NCI-H524 (cell line): ENCODE measurements at regions not wholly inside any gene's neighbourhood (a gene's known extent, or its start where the extent isn't known, plus 50 kb on each side); places are given as distances from the start of the nearest gene placed in this dataset.
A peak's percentile ranks its signal among the peaks of the same experiment; 100 is the strongest.
"Not testable (repeated sequence)": the region's sequence is repeated elsewhere in the genome, so short reads cannot be mapped to it uniquely, and the experiment has no call there.

ENCODE experiments used
- DNase-seq, 2 experiments: peaks; one replicate each; lab custom pipeline; 2025; lab: John Stamatoyannopoulos, UW

GRCh38 chr3:164380156-164380555 is 698.1 kb downstream of the SI start:
- DNase-seq = no peak

DNA sequence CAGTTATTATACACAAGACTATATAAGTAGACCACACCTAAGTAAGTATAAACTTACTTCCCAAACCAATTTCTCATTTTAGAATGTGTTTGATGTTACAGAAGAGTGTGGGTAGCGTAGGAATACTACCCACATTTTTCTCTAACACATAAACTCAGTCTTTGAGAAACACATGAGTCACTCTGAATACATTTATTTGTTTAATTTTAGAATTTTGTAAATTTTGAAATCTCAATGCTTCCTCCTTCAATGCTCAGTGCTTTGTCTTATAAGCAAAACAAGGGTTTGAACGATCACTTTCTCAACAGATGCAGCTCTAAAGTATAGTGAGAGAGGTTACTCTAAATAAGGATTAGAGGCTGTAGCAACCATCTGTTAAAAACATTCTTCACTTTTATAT is 700.8 kb downstream of the SI start:
- peak; percentile 69 to 83 for DNase-seq

GRCh38 chr3:164375995-164376394 is 702.3 kb downstream of the SI start:
- peak; percentile 78 to 87 for DNase-seq

DNA sequence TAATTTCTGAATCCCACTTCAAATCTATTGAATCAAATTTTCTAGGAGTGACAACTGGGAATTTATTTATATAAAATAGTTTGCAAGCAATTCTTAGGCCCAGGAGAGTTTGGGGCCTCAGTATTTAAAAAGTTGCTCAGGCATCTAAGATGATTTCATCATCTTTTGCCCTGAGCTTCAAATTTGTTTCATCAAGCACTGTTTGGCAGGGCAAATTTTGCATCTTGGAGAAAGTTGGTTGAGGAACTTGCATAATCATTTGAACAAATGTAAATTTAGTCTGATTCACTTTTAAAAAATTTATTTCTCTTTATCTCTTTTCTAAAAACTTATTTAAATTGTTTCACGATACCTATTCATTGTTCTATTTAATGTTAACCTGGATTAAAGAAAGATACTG is 702.8 kb downstream of the SI start:
- DNase-seq = no peak

DNA sequence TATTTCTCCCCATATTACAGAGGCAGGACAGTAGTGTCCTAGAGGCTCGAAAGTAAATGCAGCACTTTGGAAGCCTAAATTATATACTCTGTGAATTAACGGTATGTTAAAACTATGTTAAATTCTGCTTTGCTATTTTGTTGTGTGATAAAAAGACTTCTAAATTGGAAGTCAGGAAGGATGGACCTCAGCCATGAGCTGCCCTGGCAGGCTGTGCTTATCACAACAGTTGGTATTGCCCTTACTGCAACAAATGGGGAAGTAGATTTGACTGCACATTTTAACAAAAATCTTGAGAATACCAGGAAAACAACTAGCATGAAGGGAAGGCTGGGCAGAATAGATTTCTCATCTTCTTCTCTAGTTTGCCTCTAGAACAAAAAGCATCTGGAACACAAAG is 706.6 kb downstream of the SI start:
- DNase-seq = no peak

DNA sequence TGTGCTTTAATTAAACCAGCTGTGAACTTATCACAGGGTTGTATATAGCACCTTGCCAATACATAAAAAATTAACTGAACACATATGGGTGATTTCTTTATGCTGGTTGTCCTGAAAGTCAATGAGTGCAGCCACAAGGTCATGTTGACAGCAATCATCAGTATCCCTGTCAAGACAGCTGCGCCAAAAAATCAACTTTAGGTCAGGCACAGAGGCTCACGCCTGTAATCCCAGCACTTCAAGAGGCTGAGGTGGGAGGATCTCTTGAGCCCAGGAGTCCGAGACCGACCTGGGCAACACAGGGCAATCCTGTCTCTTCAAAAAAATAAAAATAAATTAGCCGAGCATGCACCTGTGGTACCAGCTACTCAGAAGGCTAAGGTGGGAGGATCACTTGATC is 707.3 kb downstream of the SI start:
- peak in 1 of 2 experiments; percentile 36 for DNase-seq

DNA sequence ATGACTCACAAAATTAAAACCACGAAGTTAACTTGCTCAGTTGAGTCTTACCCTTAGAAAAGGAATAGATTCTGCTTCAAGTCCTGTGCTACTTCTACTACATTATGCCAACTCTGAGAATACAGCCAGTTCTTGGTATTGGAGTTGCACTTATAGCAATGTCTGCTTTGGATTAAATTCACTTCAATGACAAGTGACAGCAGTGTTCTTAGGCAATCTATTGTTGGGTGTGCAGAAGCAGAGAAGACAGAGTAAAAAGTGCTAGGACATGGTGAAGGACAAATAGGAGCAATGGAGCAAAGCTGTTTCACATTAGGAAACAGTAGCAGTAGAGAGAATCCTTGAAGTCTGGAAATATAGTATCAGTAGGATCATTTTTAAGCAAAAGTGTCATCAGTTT is 713.1 kb downstream of the SI start:
- DNase-seq = no peak

DNA sequence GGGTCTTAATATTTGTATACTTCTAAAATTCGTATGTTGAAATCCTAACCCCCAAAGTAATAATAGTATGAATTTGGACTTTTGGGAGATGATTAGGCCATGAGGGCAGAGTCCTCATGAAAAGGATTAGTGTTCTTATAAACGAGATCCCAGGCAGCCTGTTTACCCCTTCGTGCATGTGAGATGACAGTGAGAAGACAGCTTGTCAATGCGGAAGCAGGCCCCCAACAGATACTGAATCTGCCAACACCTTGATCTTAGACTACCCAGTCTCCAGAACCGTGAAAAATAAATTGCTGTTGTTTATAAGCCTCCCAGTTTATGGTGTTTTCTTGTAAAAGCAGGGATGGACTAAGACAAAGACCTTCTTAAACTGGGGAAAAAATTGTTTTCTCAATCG is 714.2 kb downstream of the SI start:
- DNase-seq = peak in 1 of 2 experiments; percentile 13

GRCh38 chr3:164360738-164361406 is 717.4 kb downstream of the SI start:
- no peak for DNase-seq

DNA sequence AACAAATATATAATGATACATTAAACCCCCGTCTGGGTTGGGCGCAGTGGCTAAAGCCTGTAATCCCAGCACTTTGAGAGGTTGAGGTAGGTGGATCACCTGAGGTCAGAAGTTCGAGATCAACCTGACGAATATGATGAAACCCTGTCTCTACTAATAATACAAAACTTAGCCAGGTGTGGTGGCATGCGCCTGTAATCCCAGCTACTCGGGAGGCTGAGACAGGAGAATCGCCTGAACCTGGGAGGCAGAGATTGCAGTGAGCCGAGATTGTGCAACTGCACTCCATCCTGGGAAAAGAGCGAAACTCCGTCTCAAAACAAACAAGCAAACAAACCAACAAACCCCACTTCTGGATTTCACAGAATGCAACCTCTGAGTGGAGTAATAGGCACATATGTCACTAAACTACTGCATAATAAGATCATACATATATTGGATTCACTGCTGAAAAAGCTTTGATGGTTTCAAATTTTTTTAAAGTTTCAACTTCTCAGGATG is 718.2 kb downstream of the SI start:
- DNase-seq = no peak

GRCh38 chr3:164352991-164353390 is 725.3 kb downstream of the SI start:
- DNase-seq = no peak

GRCh38 chr3:164351131-164351530 is 727.2 kb downstream of the SI start:
- DNase-seq = no peak

DNA sequence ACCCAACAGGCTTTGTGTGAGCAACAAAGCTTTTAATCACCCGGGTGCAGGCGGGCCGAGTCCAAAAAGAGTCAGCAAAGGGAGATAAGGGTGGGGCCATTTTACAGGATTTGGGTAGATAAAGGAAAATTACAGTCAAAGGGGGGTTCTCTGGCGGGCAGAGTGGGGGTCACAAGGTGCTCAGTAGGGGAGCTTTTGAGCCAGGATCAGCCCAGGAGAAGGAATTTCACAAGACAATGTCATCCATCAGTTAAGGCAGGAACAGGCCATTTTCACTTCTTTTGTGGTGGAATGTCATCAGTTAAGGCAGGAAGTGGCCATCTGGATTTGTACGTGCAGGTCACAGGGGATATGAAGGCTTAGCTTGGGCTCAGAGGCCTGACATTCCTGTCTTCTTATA is 736.1 kb downstream of the SI start:
- DNase-seq = not testable (repeated sequence)

DNA sequence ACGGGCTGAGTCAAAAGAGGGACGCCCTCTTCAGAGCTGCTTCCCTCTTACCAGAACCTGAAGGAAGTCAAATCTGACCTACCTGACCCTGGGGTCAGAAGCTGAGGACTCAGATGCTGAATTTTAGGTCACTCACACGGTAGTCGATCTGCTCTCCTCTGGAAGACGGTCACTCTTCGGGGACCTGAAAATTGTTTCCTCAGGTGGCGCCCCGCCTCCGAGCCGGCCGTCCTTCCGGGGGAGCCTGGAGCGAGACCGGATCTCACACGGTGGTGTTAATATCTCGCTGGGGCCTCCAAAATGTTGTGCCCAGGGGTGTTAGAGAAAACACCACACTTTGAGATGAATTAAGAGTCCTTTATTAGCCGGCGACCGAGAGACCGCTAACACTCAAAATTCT is 737.2 kb downstream of the SI start:
- no peak for DNase-seq

- DNase-seq = no peak
Observed at GRCh38 chr3:164340273-164340672, 738.0 kb downstream of the SI start.

GRCh38 chr3:164332831-164333802 is 745.2 kb downstream of the SI start:
- peak; percentile 25 to 67 for DNase-seq

DNA sequence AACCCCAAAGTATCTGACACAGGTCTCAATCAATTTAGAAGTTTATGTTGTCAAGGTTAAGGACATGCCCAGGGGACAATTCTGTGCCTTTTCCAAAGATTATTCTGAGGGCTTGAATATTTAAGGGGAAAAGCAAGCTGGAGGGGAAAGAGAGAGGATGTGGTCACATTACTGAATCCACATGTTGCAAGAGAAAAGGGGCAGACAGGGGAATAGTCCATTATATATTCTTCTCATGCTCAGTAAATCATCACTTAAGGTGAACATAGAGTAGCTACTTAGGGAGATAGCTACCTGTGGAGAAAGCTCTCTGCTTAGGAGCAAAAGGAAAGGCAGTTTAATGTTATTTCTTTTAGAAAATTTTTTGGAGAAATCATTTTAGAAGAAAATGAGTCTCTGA is 751.6 kb downstream of the SI start:
- no peak for DNase-seq

DNA sequence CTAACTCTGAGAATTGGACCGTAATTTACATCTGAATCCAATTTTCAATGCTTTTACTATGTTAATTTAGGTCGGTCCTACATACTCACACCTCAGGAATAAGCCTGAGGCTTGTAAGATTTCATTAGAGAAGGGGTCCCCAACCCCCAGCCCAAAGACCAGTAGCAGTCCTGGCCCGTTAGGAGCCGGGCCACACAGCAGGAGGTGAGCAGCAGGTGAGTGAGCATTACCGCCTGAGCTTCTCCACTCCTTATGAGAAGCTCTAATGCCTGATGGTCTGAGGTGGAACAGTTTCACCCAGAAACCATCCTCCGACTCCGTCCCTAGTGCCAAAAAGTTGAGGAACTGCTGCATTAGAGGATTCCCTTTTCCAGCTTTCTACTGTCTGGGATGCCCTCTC is 757.3 kb downstream of the SI start:
- DNase-seq = no peak

- DNase-seq = no peak
Observed at GRCh38 chr3:164306042-164306441, 772.3 kb downstream of the SI start.

GRCh38 chr3:164303894-164304293 is 774.4 kb downstream of the SI start:
- DNase-seq = no peak

DNA sequence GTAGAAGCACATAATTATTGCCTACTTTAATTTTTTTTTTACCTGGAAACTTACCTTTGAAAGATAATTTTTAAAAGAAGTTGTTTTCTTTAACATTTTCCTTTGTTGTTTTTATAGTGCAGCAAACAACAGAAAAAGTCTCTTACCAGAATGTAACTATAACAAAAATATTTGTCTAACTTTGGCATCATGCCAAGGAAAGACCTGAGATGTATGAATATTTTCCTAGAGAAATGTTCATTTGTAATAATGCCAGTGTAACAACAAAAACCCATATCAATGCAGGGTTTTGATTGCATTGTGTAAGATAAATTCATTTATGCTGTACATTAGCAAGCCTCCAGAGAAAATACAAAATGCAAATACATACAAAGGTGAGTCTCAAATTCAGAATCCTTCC is 775.7 kb downstream of the SI start:
- DNase-seq = no peak

DNA sequence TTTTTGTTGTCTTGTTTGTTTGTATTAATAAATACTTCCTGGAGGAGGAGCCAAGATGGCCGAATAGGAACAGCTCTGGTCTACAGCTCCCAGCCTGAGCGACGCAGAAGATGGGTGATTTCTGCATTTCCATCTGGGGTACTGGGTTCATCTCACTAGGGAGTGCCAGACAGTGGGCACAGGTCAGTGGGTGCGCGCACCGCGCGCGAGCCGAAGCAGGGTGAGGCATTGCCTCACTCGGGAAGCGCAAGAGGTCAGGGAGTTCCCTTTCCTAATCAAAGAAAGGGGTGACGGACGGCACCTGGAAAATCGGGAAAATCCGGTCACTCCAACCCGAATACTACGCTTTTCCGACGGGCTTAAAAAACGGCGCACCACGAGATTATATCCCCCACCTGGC is 786.8 kb downstream of the SI start:
- not testable (repeated sequence) for DNase-seq

DNA sequence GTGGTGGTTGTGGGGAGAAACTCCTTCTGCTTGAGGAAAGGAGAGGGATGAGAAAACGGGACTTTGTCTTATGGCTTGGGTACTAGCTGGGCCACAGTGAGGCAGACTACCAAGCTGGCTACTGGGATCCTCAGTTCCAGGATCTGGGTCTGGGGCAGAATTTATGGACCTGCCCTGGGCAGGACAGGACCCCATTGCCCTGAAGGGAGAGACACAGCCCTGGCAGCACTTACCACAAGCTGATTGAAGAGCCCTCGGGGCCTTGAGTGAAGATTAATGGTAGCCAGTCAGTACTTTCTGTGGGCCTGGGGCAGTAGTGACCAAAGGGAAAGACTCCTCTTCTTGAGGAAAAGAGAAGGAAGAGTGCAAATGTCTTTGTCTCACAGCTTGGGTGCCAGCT is 799.7 kb downstream of the SI start:
- no peak for DNase-seq
